ENCODE measurements at regions not wholly inside any gene's neighbourhood (a gene's known extent, or its start where the extent isn't known, plus 50 kb on each side); places are given as distances from the start of the nearest gene placed in this dataset.

DNA sequence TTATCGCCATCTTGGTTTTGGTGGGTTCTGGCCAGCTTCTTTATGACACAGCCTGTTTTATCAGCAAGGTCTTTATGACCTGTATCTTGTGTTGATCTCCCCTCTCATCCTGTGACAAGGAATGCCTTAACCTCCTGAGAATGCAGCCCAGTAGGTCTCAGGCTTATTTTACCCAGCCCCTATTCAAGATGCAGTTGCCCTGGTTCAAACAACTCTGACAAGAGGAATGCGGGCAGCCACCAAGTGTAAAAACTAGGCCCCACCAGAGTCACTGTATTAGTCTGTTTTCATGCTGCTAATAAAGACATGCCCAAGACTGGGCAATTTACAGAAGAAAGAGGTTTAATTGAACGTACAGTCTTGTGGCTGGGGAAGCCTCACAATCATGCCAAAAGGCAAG lies 671.3 kb downstream of the SORCS1 start:
- TF ChIP-seq EZH2phosphoT487 (IDR thresholded peaks at IDR 0.05; ENCODE audit: low read length) (no peak), EZH2 (optimal IDR thresholded peaks at IDR 0.05; ENCODE audit: low read depth, low read length) (no peak)
- TF ChIP-seq, protein P1, sequence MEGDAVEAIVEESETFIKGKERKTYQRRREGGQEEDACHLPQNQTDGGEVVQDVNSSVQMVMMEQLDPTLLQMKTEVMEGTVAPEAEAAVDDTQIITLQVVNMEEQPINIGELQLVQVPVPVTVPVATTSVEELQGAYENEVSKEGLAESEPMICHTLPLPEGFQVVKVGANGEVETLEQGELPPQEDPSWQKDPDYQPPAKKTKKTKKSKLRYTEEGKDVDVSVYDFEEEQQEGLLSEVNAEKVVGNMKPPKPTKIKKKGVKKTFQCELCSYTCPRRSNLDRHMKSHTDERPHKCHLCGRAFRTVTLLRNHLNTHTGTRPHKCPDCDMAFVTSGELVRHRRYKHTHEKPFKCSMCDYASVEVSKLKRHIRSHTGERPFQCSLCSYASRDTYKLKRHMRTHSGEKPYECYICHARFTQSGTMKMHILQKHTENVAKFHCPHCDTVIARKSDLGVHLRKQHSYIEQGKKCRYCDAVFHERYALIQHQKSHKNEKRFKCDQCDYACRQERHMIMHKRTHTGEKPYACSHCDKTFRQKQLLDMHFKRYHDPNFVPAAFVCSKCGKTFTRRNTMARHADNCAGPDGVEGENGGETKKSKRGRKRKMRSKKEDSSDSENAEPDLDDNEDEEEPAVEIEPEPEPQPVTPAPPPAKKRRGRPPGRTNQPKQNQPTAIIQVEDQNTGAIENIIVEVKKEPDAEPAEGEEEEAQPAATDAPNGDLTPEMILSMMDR (IDR thresholded peaks at IDR 0.05; ENCODE audit: low read length): no peak

Measured in MM.1S (cell line).